GM18517 (cell line): ENCODE measurements at regions not wholly inside any gene's neighbourhood (a gene's known extent, or its start where the extent isn't known, plus 50 kb on each side); places are given as distances from the start of the nearest gene placed in this dataset.
A peak's percentile ranks its signal among the peaks of the same experiment; 100 is the strongest.
"Not testable (repeated sequence)": the region's sequence is repeated elsewhere in the genome, so short reads cannot be mapped to it uniquely, and the experiment has no call there.

Source experiments
- ATAC-seq: cut with Tn5 transposase; IDR thresholded peaks from one replicate; pipeline ENCODE4 v1.9.1; 2021; ENCODE audit warnings: mild to moderate bottlenecking, moderate library complexity; ENCODE audit not compliant: unreplicated experiment

- ATAC-seq: no peak
These were observed 580.7 kb downstream of the KIF4B start for GRCh38 chr5:155594270-155594669.

GRCh38 chr5:155595791-155596190 lies 582.2 kb downstream of the KIF4B start:
- ATAC-seq: no peak

GRCh38 chr5:155598552-155598951 lies 585.0 kb downstream of the KIF4B start:
- no peak for ATAC-seq

- no peak for ATAC-seq
These were observed 592.4 kb downstream of the KIF4B start for GRCh38 chr5:155605920-155606319.

- peak; percentile 53 for ATAC-seq
These were observed 603.3 kb downstream of the KIF4B start for GRCh38 chr5:155616779-155617392.

GRCh38 chr5:155619688-155620087 lies 606.1 kb downstream of the KIF4B start:
- no peak for ATAC-seq

- no peak for ATAC-seq
These were observed 607.4 kb downstream of the KIF4B start for GRCh38 chr5:155620821-155621410.

GRCh38 chr5:155624597-155625241 lies 611.2 kb downstream of the KIF4B start:
- ATAC-seq: no peak

GRCh38 chr5:155625315-155625714 lies 611.8 kb downstream of the KIF4B start:
- no peak for ATAC-seq

GRCh38 chr5:155625897-155626543 lies 612.5 kb downstream of the KIF4B start:
- ATAC-seq: no peak

GRCh38 chr5:155626592-155626991 lies 613.0 kb downstream of the KIF4B start:
- ATAC-seq: no peak

GRCh38 chr5:155628346-155628745 lies 614.8 kb downstream of the KIF4B start:
- ATAC-seq: no peak

GRCh38 chr5:155629597-155629996 lies 616.0 kb downstream of the KIF4B start:
- no peak for ATAC-seq

GRCh38 chr5:155631116-155631515 lies 617.6 kb downstream of the KIF4B start:
- no peak for ATAC-seq

GRCh38 chr5:155633338-155633957 lies 619.9 kb downstream of the KIF4B start:
- ATAC-seq: no peak

GRCh38 chr5:155649666-155650065 lies 636.1 kb downstream of the KIF4B start:
- no peak for ATAC-seq

GRCh38 chr5:155655569-155655968 lies 642.0 kb downstream of the KIF4B start:
- no peak for ATAC-seq

GRCh38 chr5:155661859-155662258 lies 648.3 kb downstream of the KIF4B start:
- ATAC-seq: no peak

GRCh38 chr5:155665361-155665760 lies 651.8 kb downstream of the KIF4B start:
- ATAC-seq: no peak

- ATAC-seq: not testable (repeated sequence)
These were observed 655.0 kb upstream of the SGCD start for GRCh38 chr5:155672001-155672400.

GRCh38 chr5:155676967-155677366 lies 650.0 kb upstream of the SGCD start:
- ATAC-seq: no peak
